K562 (cell line): ENCODE measurements at regions not wholly inside any gene's neighbourhood (a gene's known extent, or its start where the extent isn't known, plus 50 kb on each side); places are given as distances from the start of the nearest gene placed in this dataset.
A peak's percentile ranks its signal among the peaks of the same experiment; 100 is the strongest.

Experiments used
- ATAC-seq: fragments of 200-7000 bp; cut with Tn5 transposase; 3 replicates; pipeline ENCODE4 v1.9.1; 2020; ENCODE audit warnings: moderate library complexity
- BruUV-seq: library from RNA; stranded (reverse); fragments of 400-500 nt; replicated peaks from 2 replicates; lab custom pipeline; 2021; lab: Mats Ljungman, UMichigan
- CTCF ChIA-PET: fragments of 300-600 bp; formaldehyde crosslinking; extraction: SDS; loops from one replicate; lab custom pipeline; 2021; ENCODE audit warnings: low intra/inter-chr PET ratio; lab: Yijun Ruan, JAX
- POLR2A ChIA-PET: fragments of 300-600, 350-650 bp; sonication (Branson Sonifier 250); formaldehyde crosslinking; extraction: SDS; loops from one replicate; lab custom pipeline; 2021; ENCODE audit warnings: antibody characterized with exemption, inconsistent platforms; lab: Yijun Ruan, JAX
- DNase-seq, 4 experiments: peaks; one replicate each; pipeline versions ENCODE4 v3.0.0 to v3.0.0-alpha.2; 2011 to 2018; ENCODE audit warnings: low spot score in 3 of 4, mixed read lengths in 3 of 4; ENCODE audit errors: extremely low read depth in 1 of 4
- FAIRE-seq: peaks from 2 replicates; lab custom pipeline; 2011; peaks lifted over from hg19 to GRCh38; lab: Jason Lieb, UNC
- H2AFZ ChIP-seq: 2 replicates; pipeline ENCODE4 v1.6.0; 2011; ENCODE audit warnings: low read depth, low read length, control low read depth, inconsistent platforms
- H3K27ac ChIP-seq: fragments of 200-600 bp; 3 replicates; pipeline ENCODE4 v1.8.0; 2011; ENCODE audit warnings: low read depth, mild to moderate bottlenecking, control low read depth, inconsistent platforms, low read length, moderate library complexity, mixed read lengths; ENCODE audit errors: extremely low read depth
- H3K27me3 ChIP-seq, 2 experiments: fragments of 300-600 bp in 1 of 2; 2 replicates in 1 of 2; 3 replicates in 1 of 2; pipeline versions ENCODE4 v1.6.0 to v1.8.0; 2011; ENCODE audit warnings: inconsistent platforms in 2 of 2, low read length in 2 of 2, mild to moderate bottlenecking in 1 of 2, mixed read lengths in 1 of 2, moderate library complexity in 1 of 2; ENCODE audit not compliant: control insufficient read depth in 2 of 2, insufficient read depth in 2 of 2
- H3K36me3 ChIP-seq: fragments of 300-600 bp; 3 replicates; pipeline ENCODE4 v1.8.0; 2011; ENCODE audit warnings: mild to moderate bottlenecking, low read length, inconsistent platforms; ENCODE audit not compliant: control insufficient read depth, insufficient read depth
- H3K4me1 ChIP-seq, 2 experiments: fragments of 200-600 bp in 1 of 2; replicated peaks in 1 of 2; 2 replicates in 1 of 2; 3 replicates in 1 of 2; pipeline versions ENCODE4 v1.5.1 to v1.8.0; 2011; ENCODE audit warnings: inconsistent platforms in 2 of 2, low read length in 2 of 2, mild to moderate bottlenecking in 1 of 2, mixed read lengths in 1 of 2, moderate library complexity in 1 of 2; ENCODE audit not compliant: control insufficient read depth in 2 of 2, insufficient read depth in 2 of 2
- H3K4me2 ChIP-seq: 2 replicates; pipeline ENCODE4 v1.6.1; 2011; ENCODE audit warnings: low read length, control low read depth, inconsistent platforms, mixed read lengths; ENCODE audit not compliant: insufficient read depth
- H3K4me3 ChIP-seq: fragments of 200-600 bp; sonication (generic), shearing (Covaris generic); 2 replicates; pipeline ENCODE4 v1.5.1; 2016; ENCODE audit warnings: control low read depth, inconsistent platforms
- H3K79me2 ChIP-seq: fragments of 200-600 bp; 3 replicates; pipeline ENCODE4 v1.8.0; 2011; ENCODE audit warnings: low read length, inconsistent platforms; ENCODE audit not compliant: control insufficient read depth, insufficient read depth
- H3K9ac ChIP-seq, 2 experiments: 2 replicates each; pipeline versions ENCODE4 v1.6.0 to v1.6.1; 2011; ENCODE audit warnings: low read depth in 2 of 2, low read length in 2 of 2, control low read depth in 1 of 2, inconsistent platforms in 1 of 2, mild to moderate bottlenecking in 1 of 2, mixed read lengths in 1 of 2; ENCODE audit not compliant: insufficient read depth in 1 of 2
- H3K9me1 ChIP-seq: one replicate; pipeline ENCODE4 v1.6.0; 2011; ENCODE audit warnings: inconsistent platforms, mild to moderate bottlenecking, low read length, moderate library complexity; ENCODE audit not compliant: control insufficient read depth, insufficient read depth
- H3K9me3 ChIP-seq: replicated peaks from 2 replicates; pipeline ENCODE4 v1.5.1; 2011; ENCODE audit warnings: low read depth, low read length, inconsistent platforms; ENCODE audit not compliant: control insufficient read depth, insufficient read depth
- H4K20me1 ChIP-seq: replicated peaks from 2 replicates; pipeline ENCODE4 v1.6.1; 2011; ENCODE audit warnings: low read length, inconsistent platforms, mixed read lengths; ENCODE audit not compliant: control insufficient read depth, insufficient read depth
- BRD9 ChIP-seq: fragments of 450-650 bp; IDR thresholded peaks from 2 replicates; pipeline ENCODE4 v1.6.1; 2018; ENCODE audit warnings: low read depth; ENCODE audit not compliant: partially characterized antibody
- CBFA2T3 ChIP-seq: fragments of 450-650 bp; IDR thresholded peaks from 2 replicates; pipeline ENCODE4 v1.6.1; 2017
- EGR1 ChIP-seq: fragments of 450-650 bp; conservative IDR thresholded peaks from 2 replicates; pipeline ENCODE4 v1.6.1; 2017; ENCODE audit warnings: mild to moderate bottlenecking
- ESRRA ChIP-seq: fragments of 450-650 bp; IDR thresholded peaks from 2 replicates; pipeline ENCODE4 v1.6.1; 2014; ENCODE audit warnings: low read depth, mild to moderate bottlenecking, moderate library complexity, borderline replicate concordance
- HDAC1 ChIP-seq, 2 experiments: fragments of 450-650 bp; IDR thresholded peaks; 2 replicates each; pipeline ENCODE4 v1.6.1; 2016 to 2017; ENCODE audit warnings: inconsistent platforms in 1 of 2, mild to moderate bottlenecking in 1 of 2, moderate library complexity in 1 of 2
- HES1 ChIP-seq: fragments of 450-650 bp; IDR thresholded peaks from 2 replicates; pipeline ENCODE4 v1.6.1; 2016; ENCODE audit warnings: low read depth, mild to moderate bottlenecking, moderate library complexity
- KDM1A ChIP-seq, 2 experiments: fragments of 450-650 bp; IDR thresholded peaks; 2 replicates each; pipeline ENCODE4 v1.6.1; 2016; ENCODE audit warnings: mild to moderate bottlenecking in 2 of 2
- PHB ChIP-seq: fragments of 250-450 bp; sonication (Bioruptor Pico); IDR thresholded peaks from 2 replicates; pipeline ENCODE4 v1.5.0; 2021
- RCOR1 ChIP-seq, 2 experiments: IDR thresholded peaks; 2 replicates each; pipeline ENCODE4 v1.6.1; 2012; ENCODE audit warnings: low read depth in 2 of 2, low read length in 2 of 2, borderline replicate concordance in 1 of 2, improper control_type of control experiment in 1 of 2
- SNAPC5 ChIP-seq: fragments of 250-450 bp; sonication (Bioruptor Pico); IDR thresholded peaks from 2 replicates; pipeline ENCODE4 v1.8.0; 2021; ENCODE audit warnings: moderate library complexity, mild to moderate bottlenecking, inconsistent platforms
- SOX6 ChIP-seq: fragments of 450-650 bp; IDR thresholded peaks from 2 replicates; pipeline ENCODE4 v1.6.1; 2014; ENCODE audit warnings: mild to moderate bottlenecking
- TEAD1 ChIP-seq, 2 experiments: fragments of 450-650 bp in 1 of 2; sonication (generic) in 1 of 2; formaldehyde crosslinking; IDR thresholded peaks; 2 replicates each; pipeline versions ENCODE4 v1.4.0 to v1.8.0; 2020 to 2022; ENCODE audit warnings: mild to moderate bottlenecking in 2 of 2, missing genetic modification reagents in 1 of 2
- TEAD4 ChIP-seq, 2 experiments: sonication (generic) in 1 of 2; formaldehyde crosslinking in 1 of 2; IDR thresholded peaks; 2 replicates each; pipeline versions ENCODE4 v1.6.1 to v1.8.0; 2012 to 2022; ENCODE audit warnings: borderline replicate concordance in 1 of 2, inconsistent platforms in 1 of 2, low read length in 1 of 2, mild to moderate bottlenecking in 1 of 2, missing genetic modification reagents in 1 of 2
- ZNF384 ChIP-seq: IDR thresholded peaks from 2 replicates; pipeline ENCODE4 v1.6.1; 2012; ENCODE audit warnings: low read depth, low read length, improper control_type of control experiment
- WGBS: fragments of 100-300 bp; shearing (Covaris generic); methylation state at CpG from one replicate; pipeline ENCODE4 v1.1.6; 2016; ENCODE audit warnings: low coverage, mixed read lengths; ENCODE audit not compliant: insufficient coverage; ENCODE audit errors: missing lambda C conversion rate; 5-methylcytosine and 5-hydroxymethylcytosine counted together
- in situ Hi-C: fragments of 300-500 bp; cut with MboI; formaldehyde crosslinking; loops from 4 replicates; pipeline ENCODE4 v1.15.0; 2018; ENCODE audit warnings: inconsistent platforms, mixed read lengths
- intact Hi-C: fragments of 100-400 bp; cut with micrococcal nuclease; formaldehyde crosslinking; loops from 2 replicates; pipeline ENCODE4 v1.14.2; 2022

GRCh38 chr14:30355431-30355913 is 203.5 kb upstream of the G2E3 start:
- no peaks in the 10 kb centered on the region for H3K36me3 ChIP-seq
- H3K9me1 ChIP-seq: no peaks in the 10 kb centered on the region
- FAIRE-seq (no peak), DNase-seq (no peak), ATAC-seq (no peak)
- no peak overlapping the region for H3K4me3 ChIP-seq
- TF ChIP-seq HDAC1 (IDR thresholded peaks at IDR 0.05) (peak in 1 of 2 experiments; percentile 32; a peak in 1 of 4 replicates), CBFA2T3 (peak; percentile 50), BRD9 (no peak), KDM1A (IDR thresholded peaks at IDR 0.05) (peak; percentile 89 to 94), TEAD1 (CRISPR knock-in tag; IDR thresholded peaks at IDR 0.05) (peak in 1 of 2 experiments; percentile 88; a peak in 2 of 4 replicates), ZNF384 (no peak), EGR1 (peak; percentile 39; the same call in 1 of the 2 replicates), RCOR1 (IDR thresholded peaks at IDR 0.05; ENCODE audit: borderline replicate concordance in 1 of 2, low read depth in 2 of 2, low read length in 2 of 2) (peak; percentile 38 to 83; a peak in 2 of 4 replicates), SNAPC5 (no peak), PHB (CRISPR knock-in tag) (no peak), SOX6 (0 out of 2 replicates have a peak, but pooled peaks have one; percentile 27), TEAD4 (IDR thresholded peaks at IDR 0.05; ENCODE audit: low read length) (peak; percentile 67), TEAD4 (CRISPR knock-in tag; IDR thresholded peaks at IDR 0.05; ENCODE audit: borderline replicate concordance) (no peak), ESRRA (peak; percentile 35; the same call in 1 of the 2 replicates), HES1 (peak; percentile 86)
- no peaks in the 10 kb centered on the region for H3K27me3 ChIP-seq
- no peaks in the 10 kb centered on the region for H4K20me1 ChIP-seq
- H3K9ac ChIP-seq: no peak overlapping the region
- BruUV-seq: no TSS peak
- in situ Hi-C loops (no loop called here), intact Hi-C loops (no loop called here)
- ChIA-PET POLR2A (interaction anchor here (1.1 kb wide), 1 partner anchor 20 kb away, joined by 4 read pairs; no protein-coding TSS in a partner anchor), CTCF (no interaction called here)
- no peak overlapping the region for H2AFZ ChIP-seq
- no peaks in the 10 kb centered on the region for H3K79me2 ChIP-seq
- 4% methylated on average over 5 of the region's 5 CpGs for WGBS
- no peak overlapping the region for H3K4me2 ChIP-seq
- no peaks in the 10 kb centered on the region for H3K4me1 ChIP-seq
- H3K27ac ChIP-seq: no peak overlapping the region
- no peaks in the 10 kb centered on the region for H3K9me3 ChIP-seq
